Tibial artery (tissue), 4 donors: ENCODE measurements at regions not wholly inside any gene's neighbourhood (a gene's known extent, or its start where the extent isn't known, plus 50 kb on each side); places are given as distances from the start of the nearest gene placed in this dataset.

Source experiments
- DNase-seq, 2 donors: peaks; one replicate each; pipeline ENCODE4 v3.0.0-alpha.2; 2019
- H3K27ac ChIP-seq, 2 donors: fragments of 200-600 bp; sonication (generic) in 1 of 2; 1 replicate in 1 of 2; 2 replicates in 1 of 2; pipeline ENCODE4 v1.5.1; 2018 to 2019; ENCODE audit warnings: mild to moderate bottlenecking in 1 of 2
- H3K27me3 ChIP-seq, 2 donors: fragments of 200-600 bp; sonication (generic) in 1 of 2; one replicate each; pipeline versions ENCODE4 v1.5.1 to v1.6.0; 2016 to 2019
- H3K36me3 ChIP-seq, 3 donors: fragments of 200-600 bp; sonication (generic) in 2 of 3; one replicate each; pipeline ENCODE4 v1.5.1; 2016 to 2019; ENCODE audit warnings: mild to moderate bottlenecking in 2 of 3
- H3K4me1 ChIP-seq, 4 donors: fragments of 200-600 bp; sonication (generic) in 2 of 4; 1 replicate in 3 of 4; 2 replicates in 1 of 4; pipeline ENCODE4 v1.5.1; 2016 to 2019
- H3K4me3 ChIP-seq, 2 donors: fragments of 200-600 bp; sonication (generic) in 1 of 2; 1 replicate in 1 of 2; 2 replicates in 1 of 2; pipeline ENCODE4 v1.5.1; 2018 to 2019; ENCODE audit warnings: mild to moderate bottlenecking in 2 of 2
- H3K9me3 ChIP-seq, 3 donors: fragments of 200-600 bp; sonication (generic) in 1 of 3; one replicate each; pipeline ENCODE4 v1.5.1; 2016 to 2019
- CTCF ChIP-seq, 2 experiments: fragments of 200-600 bp in 1 of 2; fragments of 450-650 bp in 1 of 2; IDR thresholded peaks; one replicate each; pipeline ENCODE4 v1.5.1; 2017 to 2019; ENCODE audit warnings: antibody characterized with exemption in 2 of 2, mild to moderate bottlenecking in 1 of 2, moderate library complexity in 1 of 2
- intact Hi-C: fragments of 100-400 bp; cut with DNase I; formaldehyde crosslinking; loops from one replicate; pipeline ENCODE4 v1.15.0; 2023; ENCODE audit warnings: low total_unique reads

GRCh38 chr10:128373071-128373749 lies 247.0 kb upstream of the MKI67 start:
- H3K4me3 ChIP-seq, result no peak overlapping the region
- no peaks in the 10 kb centered on the region for H3K27me3 ChIP-seq
- TF ChIP-seq CTCF (IDR thresholded peaks at IDR 0.05), result no peak
- intact Hi-C loops, result no loop called here
- no peaks in the 10 kb centered on the region for H3K4me1 ChIP-seq
- no peaks in the 10 kb centered on the region for H3K36me3 ChIP-seq
- no peaks in the 10 kb centered on the region for H3K9me3 ChIP-seq
- no peak overlapping the region for H3K27ac ChIP-seq
- no peak for DNase-seq

- no peak for TF ChIP-seq CTCF (IDR thresholded peaks at IDR 0.05)
- no peaks in the 10 kb centered on the region for H3K4me1 ChIP-seq
- no peaks in the 10 kb centered on the region for H3K27me3 ChIP-seq
- DNase-seq, result no peak
- H3K9me3 ChIP-seq, result no peaks in the 10 kb centered on the region
- intact Hi-C loops, result no loop called here
- H3K27ac ChIP-seq, result no peak overlapping the region
- no peaks in the 10 kb centered on the region for H3K36me3 ChIP-seq
- H3K4me3 ChIP-seq, result no peak overlapping the region
These were observed 247.6 kb upstream of the MKI67 start for GRCh38 chr10:128373831-128374230.

GRCh38 chr10:128375171-128375570 lies 248.9 kb upstream of the MKI67 start:
- no peaks in the 10 kb centered on the region for H3K27me3 ChIP-seq
- H3K4me1 ChIP-seq, result no peaks in the 10 kb centered on the region
- no peak overlapping the region for H3K4me3 ChIP-seq
- H3K9me3 ChIP-seq, result no peaks in the 10 kb centered on the region
- H3K27ac ChIP-seq, result no peak overlapping the region
- TF ChIP-seq CTCF (IDR thresholded peaks at IDR 0.05), result no peak
- DNase-seq, result no peak
- no peaks in the 10 kb centered on the region for H3K36me3 ChIP-seq
- intact Hi-C loops, result no loop called here

- TF ChIP-seq CTCF (IDR thresholded peaks at IDR 0.05), result no peak
- no peaks in the 10 kb centered on the region for H3K36me3 ChIP-seq
- H3K27me3 ChIP-seq, result no peaks in the 10 kb centered on the region
- DNase-seq, result no peak
- intact Hi-C loops, result no loop called here
- no peak overlapping the region for H3K27ac ChIP-seq
- H3K4me1 ChIP-seq, result no peaks in the 10 kb centered on the region
- H3K4me3 ChIP-seq, result no peak overlapping the region
- no peaks in the 10 kb centered on the region for H3K9me3 ChIP-seq
These were observed 251.3 kb upstream of the MKI67 start for GRCh38 chr10:128377364-128377987.

GRCh38 chr10:128377988-128378387 lies 251.8 kb upstream of the MKI67 start:
- TF ChIP-seq CTCF (IDR thresholded peaks at IDR 0.05), result no peak
- DNase-seq, result no peak
- Histone ChIP-seq H3K4me3 (no peak overlapping the region), H3K9me3 (no peaks in the 10 kb centered on the region), H3K27ac (no peak overlapping the region), H3K36me3 (no peaks in the 10 kb centered on the region), H3K27me3 (no peaks in the 10 kb centered on the region), H3K4me1 (no peaks in the 10 kb centered on the region)
- intact Hi-C loops, result no loop called here
